ENCODE measurements at regions not wholly inside any gene's neighbourhood (a gene's known extent, or its start where the extent isn't known, plus 50 kb on each side); places are given as distances from the start of the nearest gene placed in this dataset.

DNA sequence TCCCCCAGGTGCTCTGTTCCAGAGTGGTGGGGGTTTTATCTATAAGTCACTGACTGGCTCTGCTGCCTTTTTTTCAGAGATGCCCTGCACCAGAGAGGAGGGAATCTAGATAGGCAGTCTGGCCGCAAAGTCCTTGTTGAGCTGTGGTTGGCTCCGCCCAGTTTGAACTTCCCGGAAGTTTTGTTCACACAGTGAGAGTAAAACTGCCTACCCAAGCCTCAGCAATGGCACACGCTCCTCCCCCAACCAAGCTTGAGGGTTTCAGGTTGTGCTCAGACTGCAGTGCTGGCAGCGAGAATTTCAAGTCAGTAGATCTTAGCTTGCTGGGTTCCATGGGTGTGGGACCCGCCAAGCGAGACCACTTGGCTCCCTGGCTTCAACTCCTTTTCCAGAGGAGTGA lies 1428.6 kb downstream of the MAT2B start:
- CTCF ChIA-PET (ENCODE audit: unreplicated experiment), result no interaction called here
- Histone ChIP-seq H3K36me3 (ENCODE audit: insufficient read depth, low read length) (no peaks in the 10 kb centered on the region), H3K79me2 (ENCODE audit: insufficient read depth, low read depth, low read length) (no peaks in the 10 kb centered on the region), H3K4me3 (ENCODE audit: low read depth, low read length, poor library complexity, severe bottlenecking) (no peak overlapping the region), H3K9me3 (ENCODE audit: low read length) (no peaks in the 10 kb centered on the region), H4K20me1 (ENCODE audit: insufficient read depth, low read length) (no peaks in the 10 kb centered on the region), H3K4me1 (ENCODE audit: insufficient read depth, low read length, poor library complexity, severe bottlenecking) (no peaks in the 10 kb centered on the region), H2AFZ (ENCODE audit: low read length) (no peak overlapping the region), H3K9me2 (ENCODE audit: insufficient read depth, low read length) (no peaks in the 10 kb centered on the region), H3K27ac (ENCODE audit: low read depth, low read length, poor library complexity, severe bottlenecking) (no peak overlapping the region), H3K4me2 (ENCODE audit: low read length) (no peak overlapping the region)
- POLR2A ChIA-PET, result no interaction called here
- TF ChIP-seq EZH2phosphoT487 (IDR thresholded peaks at IDR 0.05; ENCODE audit: borderline replicate concordance, low read depth, low read length), result no peak
- TF ChIP-seq, protein P1, sequence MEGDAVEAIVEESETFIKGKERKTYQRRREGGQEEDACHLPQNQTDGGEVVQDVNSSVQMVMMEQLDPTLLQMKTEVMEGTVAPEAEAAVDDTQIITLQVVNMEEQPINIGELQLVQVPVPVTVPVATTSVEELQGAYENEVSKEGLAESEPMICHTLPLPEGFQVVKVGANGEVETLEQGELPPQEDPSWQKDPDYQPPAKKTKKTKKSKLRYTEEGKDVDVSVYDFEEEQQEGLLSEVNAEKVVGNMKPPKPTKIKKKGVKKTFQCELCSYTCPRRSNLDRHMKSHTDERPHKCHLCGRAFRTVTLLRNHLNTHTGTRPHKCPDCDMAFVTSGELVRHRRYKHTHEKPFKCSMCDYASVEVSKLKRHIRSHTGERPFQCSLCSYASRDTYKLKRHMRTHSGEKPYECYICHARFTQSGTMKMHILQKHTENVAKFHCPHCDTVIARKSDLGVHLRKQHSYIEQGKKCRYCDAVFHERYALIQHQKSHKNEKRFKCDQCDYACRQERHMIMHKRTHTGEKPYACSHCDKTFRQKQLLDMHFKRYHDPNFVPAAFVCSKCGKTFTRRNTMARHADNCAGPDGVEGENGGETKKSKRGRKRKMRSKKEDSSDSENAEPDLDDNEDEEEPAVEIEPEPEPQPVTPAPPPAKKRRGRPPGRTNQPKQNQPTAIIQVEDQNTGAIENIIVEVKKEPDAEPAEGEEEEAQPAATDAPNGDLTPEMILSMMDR (conservative IDR thresholded peaks at IDR 0.05; ENCODE audit: low read length), result no peak
- no TSS peak for BruUV-seq (replicated peaks)
- intact Hi-C loops (cut with micrococcal nuclease; ENCODE audit: unreplicated experiment), result no loop called here
- DNase-seq (ENCODE audit: low spot score), result no peak

DNA sequence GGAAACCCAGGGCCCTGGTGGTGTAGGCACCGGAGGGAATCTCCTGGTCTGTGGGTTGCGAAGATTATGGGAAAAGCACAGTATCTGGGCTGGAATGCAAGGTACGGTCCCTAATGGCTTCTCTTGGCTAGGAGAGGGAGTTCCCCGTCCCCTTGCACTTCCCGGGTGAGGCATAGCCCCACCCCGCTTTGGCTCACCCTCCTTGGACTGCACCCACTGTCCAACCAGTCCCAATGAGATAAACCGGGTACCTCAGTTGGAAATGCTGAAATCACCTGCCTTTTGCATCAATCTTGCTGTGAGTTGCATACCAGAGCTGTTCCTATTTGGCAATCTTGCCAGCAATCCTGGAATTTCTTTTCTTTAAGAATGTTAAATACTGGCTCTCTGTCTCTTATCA lies 1429.1 kb downstream of the MAT2B start:
- Histone ChIP-seq H3K79me2 (ENCODE audit: insufficient read depth, low read depth, low read length) (no peaks in the 10 kb centered on the region), H3K36me3 (ENCODE audit: insufficient read depth, low read length) (no peaks in the 10 kb centered on the region), H3K9me2 (ENCODE audit: insufficient read depth, low read length) (no peaks in the 10 kb centered on the region), H3K4me2 (ENCODE audit: low read length) (no peak overlapping the region), H4K20me1 (ENCODE audit: insufficient read depth, low read length) (no peaks in the 10 kb centered on the region), H2AFZ (ENCODE audit: low read length) (no peak overlapping the region), H3K27ac (ENCODE audit: low read depth, low read length, poor library complexity, severe bottlenecking) (no peak overlapping the region), H3K4me3 (ENCODE audit: low read depth, low read length, poor library complexity, severe bottlenecking) (no peak overlapping the region), H3K4me1 (ENCODE audit: insufficient read depth, low read length, poor library complexity, severe bottlenecking) (no peaks in the 10 kb centered on the region), H3K9me3 (ENCODE audit: low read length) (no peaks in the 10 kb centered on the region)
- TF ChIP-seq, protein P1 (conservative IDR thresholded peaks at IDR 0.05; ENCODE audit: low read length), result no peak
- ChIA-PET POLR2A (no interaction called here), CTCF (ENCODE audit: unreplicated experiment) (no interaction called here)
- DNase-seq (ENCODE audit: low spot score), result no peak
- intact Hi-C loops (cut with micrococcal nuclease; ENCODE audit: unreplicated experiment), result no loop called here
- no TSS peak for BruUV-seq (replicated peaks)

DNA sequence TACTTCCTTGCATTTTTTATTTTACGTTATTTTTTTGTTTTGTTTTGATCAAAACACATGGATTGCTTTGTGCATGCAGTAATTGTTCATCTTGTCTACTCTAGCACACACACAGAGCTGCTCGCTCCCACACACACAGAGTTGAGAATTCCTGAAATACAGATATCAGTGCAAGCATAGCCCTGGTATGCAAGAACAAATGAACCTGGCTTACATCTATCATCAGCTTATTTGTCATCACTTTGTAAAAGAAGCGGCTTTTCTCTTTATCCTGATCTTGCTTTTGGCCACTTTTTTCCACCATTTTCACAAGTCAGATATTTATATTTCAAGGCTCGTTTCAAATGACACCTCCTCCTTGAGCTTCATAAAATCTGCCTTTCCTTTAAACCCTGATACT lies 1435.7 kb downstream of the MAT2B start:
- H3K36me3 ChIP-seq (ENCODE audit: insufficient read depth, low read length), result no peaks in the 10 kb centered on the region
- no peaks in the 10 kb centered on the region for H3K9me2 ChIP-seq (ENCODE audit: insufficient read depth, low read length)
- H3K4me2 ChIP-seq (ENCODE audit: low read length), result no peak overlapping the region
- POLR2A ChIA-PET, result no interaction called here
- no peak overlapping the region for H2AFZ ChIP-seq (ENCODE audit: low read length)
- intact Hi-C loops (cut with micrococcal nuclease; ENCODE audit: unreplicated experiment), result no loop called here
- no peaks in the 10 kb centered on the region for H3K79me2 ChIP-seq (ENCODE audit: insufficient read depth, low read depth, low read length)
- H4K20me1 ChIP-seq (ENCODE audit: insufficient read depth, low read length), result no peaks in the 10 kb centered on the region
- H3K4me1 ChIP-seq (ENCODE audit: insufficient read depth, low read length, poor library complexity, severe bottlenecking), result no peaks in the 10 kb centered on the region
- no peaks in the 10 kb centered on the region for H3K9me3 ChIP-seq (ENCODE audit: low read length)
- BruUV-seq (replicated peaks), result no TSS peak
- no peak for TF ChIP-seq EZH2phosphoT487 (IDR thresholded peaks at IDR 0.05; ENCODE audit: borderline replicate concordance, low read depth, low read length)
- TF ChIP-seq, protein P1 (conservative IDR thresholded peaks at IDR 0.05; ENCODE audit: low read length), result no peak
- H3K27ac ChIP-seq (ENCODE audit: low read depth, low read length, poor library complexity, severe bottlenecking), result no peak overlapping the region
- CTCF ChIA-PET (ENCODE audit: unreplicated experiment), result no interaction called here
- no peak overlapping the region for H3K4me3 ChIP-seq (ENCODE audit: low read depth, low read length, poor library complexity, severe bottlenecking)
- no peak for DNase-seq (ENCODE audit: low spot score)
